ENCODE measurements at regions not wholly inside any gene's neighbourhood (a gene's known extent, or its start where the extent isn't known, plus 50 kb on each side); places are given as distances from the start of the nearest gene placed in this dataset.

GRCh38 chr12:77600468-77600843 is 230.2 kb upstream of the NAV3 start:
- no peak for TF ChIP-seq GATA2 (IDR thresholded peaks at IDR 0.05; ENCODE audit: low read depth, low read length)
- no peak for TF ChIP-seq GATA3 (IDR thresholded peaks at IDR 0.05; ENCODE audit: low read depth, low read length)

Data from SH-SY5Y (cell line).